ENCODE measurements at regions not wholly inside any gene's neighbourhood (a gene's known extent, or its start where the extent isn't known, plus 50 kb on each side); places are given as distances from the start of the nearest gene placed in this dataset.

DNA sequence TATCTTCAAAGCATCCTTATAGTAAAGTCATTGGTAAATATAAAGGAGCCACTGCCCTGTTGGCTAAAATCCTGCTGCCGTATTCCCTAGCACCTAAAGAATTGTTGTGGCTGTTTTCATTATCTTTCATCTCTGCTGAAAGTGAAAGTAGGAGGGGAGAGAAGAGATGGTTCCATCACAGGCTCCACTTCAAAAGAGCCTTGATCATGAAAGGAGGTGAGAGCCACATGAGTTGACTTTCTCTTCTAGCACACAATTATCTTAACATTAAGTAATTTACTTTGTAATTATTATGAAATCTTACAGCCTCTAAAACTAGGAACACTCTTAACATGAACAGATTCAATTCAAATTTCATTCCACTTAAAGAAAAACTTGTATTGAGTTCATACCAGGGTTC lies 1050.9 kb upstream of the LRRTM1 start:
- no peak for DNase-seq (ENCODE audit: low read depth)

DNA sequence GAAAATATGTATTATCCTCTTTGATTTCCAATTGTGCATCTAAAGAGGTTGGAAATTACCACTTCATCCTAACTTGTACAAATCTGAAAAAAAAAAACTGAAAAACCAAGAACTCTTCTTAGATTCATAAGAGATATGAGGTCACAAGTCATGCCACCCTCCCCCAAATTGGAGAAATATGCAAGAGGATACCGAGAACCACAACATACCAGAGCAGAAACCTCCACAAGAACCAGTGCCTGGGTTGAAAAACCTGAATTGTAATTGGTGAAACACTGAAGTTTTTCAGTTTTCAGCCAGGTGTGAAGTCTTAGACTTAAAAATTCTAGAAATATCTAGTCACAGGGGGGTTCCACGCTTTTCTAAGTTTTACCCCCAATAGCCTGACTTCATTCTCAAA lies 1029.5 kb upstream of the LRRTM1 start:
- DNase-seq (ENCODE audit: low read depth): no peak

DNA sequence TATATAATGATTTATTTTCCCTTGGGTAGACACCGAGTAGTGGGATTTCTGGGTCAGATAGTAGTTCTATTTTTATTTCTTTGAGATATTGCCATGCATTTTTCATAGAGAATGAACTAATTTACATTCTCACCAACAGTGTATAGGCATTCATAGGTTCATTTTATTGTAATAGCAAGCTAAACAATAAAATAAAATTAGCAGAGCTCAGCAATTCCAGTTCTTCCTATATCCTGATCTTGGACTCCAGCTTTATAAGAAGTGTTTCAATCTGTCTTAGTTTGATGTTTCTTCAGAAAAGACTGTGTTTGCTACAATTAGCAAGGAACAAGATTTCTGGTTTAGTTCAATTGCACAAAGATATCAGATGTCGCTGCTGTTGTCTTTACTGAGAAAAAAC lies 1024.4 kb upstream of the LRRTM1 start:
- no peak for DNase-seq (ENCODE audit: low read depth)

DNA sequence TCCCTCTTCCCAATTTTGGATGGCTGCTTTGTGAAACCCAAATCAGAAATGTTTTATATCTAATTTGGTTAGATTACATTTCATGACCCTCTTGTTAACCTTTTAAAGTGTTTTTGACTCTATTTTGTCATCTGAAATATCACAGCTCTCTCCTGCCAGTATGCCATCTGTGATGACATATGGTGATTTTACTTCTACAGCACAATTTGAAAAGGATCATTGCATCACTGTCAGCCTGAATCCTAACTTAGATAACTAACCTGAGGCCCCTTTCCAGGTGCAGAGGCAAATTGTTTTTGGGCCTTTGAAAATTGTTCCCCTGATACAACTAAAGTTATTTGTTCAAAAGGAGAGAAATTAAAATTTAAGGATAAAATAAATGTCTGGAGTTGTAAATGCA lies 1023.4 kb upstream of the LRRTM1 start:
- DNase-seq (ENCODE audit: low read depth): no peak

DNA sequence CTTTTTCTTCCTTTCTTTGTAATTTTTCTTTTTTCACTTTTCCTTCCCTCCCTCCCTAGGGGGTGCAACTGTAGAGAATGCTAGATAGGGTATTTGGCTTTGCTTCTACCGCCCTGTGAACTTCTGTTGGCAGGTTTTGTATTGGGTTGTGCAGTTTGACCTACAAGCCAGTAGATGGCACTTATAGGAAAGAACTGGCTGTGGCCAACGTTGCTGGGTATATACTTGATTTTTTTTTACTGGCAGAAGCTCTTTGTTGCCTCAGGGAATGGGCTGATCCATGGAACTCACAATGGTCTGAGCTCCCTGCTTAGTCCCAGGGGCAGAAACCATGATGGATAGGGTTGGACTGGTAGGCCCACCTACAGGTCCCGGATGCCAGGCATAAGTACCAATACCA lies 1019.5 kb upstream of the LRRTM1 start:
- DNase-seq (ENCODE audit: low read depth): no peak

DNA sequence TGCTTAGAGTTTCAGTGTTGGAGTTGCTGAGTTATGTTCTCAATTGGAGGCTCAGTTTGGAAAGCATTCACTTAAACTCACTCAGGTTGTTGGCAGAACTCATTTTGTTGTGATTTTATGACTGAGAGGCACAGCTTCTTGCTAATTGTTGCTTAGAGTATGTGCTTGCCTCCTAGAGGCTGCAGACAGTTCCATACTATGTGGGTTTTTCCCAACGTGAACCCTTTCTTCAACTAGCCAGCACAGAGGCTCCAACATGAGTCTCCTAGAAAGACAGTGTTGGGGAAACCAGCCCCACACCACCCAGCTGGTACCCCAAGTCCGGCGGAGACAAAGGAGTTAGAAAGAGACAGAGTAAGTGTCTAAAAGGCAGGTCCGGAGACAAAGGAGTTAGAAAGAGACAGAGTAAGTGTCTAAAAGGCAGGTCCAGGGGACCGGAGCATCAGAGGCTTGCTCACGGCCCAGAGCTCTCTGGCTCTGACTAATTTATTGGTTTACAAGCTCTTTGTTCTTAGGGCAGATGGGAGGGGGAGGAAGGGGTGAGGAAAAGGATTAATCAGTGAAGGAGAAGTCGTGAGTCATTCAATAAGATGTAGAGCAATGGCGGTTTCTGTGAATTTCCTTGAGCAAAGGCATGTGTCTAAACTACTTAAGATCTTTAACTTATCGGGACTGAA lies 999.7 kb upstream of the LRRTM1 start:
- no peak for DNase-seq (ENCODE audit: low read depth)

DNA sequence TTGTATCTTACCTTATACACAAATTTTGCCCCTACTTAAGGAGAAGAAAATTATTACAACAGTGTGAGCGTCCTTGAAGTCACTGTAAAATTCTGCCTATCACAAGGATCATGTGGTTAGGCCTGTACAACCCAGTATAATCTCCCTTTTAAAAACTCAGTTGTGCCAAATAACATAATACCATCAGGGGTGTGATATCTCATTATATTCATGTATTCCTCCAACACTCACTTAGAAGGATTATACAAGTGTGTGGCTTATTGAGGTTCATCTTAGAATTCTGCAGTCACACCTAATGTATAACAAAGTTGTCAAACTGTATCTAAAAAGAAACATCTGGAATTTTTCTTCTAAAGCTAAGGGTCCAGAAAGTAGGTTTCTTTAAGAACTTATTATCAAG lies 998.8 kb upstream of the LRRTM1 start:
- no peak for DNase-seq (ENCODE audit: low read depth)

DNA sequence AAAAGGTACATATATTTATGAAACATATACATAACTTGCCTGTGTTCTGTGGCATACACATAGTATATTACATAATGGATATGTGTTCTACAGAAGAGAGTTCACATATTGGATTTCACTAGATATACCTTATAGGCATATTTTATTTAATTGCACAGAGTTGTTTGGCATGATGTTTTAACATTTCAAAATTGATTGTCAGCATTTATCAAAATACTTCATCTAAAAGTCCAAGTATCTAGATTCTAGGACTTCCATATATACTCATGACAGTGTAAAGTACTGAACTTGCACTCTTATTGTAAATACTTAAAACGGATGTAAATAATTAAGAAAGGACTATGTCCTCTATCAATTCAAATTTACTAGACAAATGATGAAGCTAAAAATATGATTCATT lies 995.3 kb upstream of the LRRTM1 start:
- DNase-seq (ENCODE audit: low read depth): no peak

DNA sequence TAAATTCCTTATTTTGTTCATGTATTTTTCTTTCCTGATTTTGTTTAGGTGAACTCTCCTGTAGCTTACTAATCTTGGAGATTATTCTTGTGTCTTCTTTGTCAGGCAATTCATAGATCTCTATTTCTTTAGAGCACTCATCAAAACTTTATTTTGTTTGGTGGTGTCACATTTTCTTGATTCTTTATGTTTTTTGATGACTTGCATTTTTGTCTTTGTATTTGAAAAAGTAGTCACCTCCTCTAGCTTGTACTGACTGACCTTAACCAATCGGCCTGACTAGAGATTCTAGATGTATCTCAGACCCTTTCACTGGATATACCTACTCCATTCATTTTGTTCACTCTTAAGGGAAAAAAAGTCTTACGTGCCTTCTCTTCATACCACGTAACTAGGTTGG lies 986.3 kb upstream of the LRRTM1 start:
- DNase-seq (ENCODE audit: low read depth): no peak

DNA sequence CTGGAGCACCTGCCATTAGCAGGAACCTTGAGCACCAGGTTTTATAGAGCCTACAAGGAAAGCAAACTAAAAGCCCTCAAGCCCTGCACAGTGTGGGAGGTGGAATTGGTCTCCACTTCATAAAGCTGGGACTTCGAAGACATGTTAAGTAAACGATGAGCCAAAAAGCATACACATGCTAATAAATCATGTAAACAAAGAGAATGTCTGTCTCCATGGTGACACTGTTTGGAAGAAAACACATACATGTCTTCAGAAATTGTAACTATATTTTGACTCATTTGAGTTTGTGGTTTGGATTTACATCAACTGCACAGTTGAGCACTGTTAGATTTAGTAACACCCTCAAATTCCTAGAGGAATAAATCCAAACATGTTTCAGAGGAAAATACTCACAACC lies 978.5 kb upstream of the LRRTM1 start:
- DNase-seq (ENCODE audit: low read depth): no peak

DNA sequence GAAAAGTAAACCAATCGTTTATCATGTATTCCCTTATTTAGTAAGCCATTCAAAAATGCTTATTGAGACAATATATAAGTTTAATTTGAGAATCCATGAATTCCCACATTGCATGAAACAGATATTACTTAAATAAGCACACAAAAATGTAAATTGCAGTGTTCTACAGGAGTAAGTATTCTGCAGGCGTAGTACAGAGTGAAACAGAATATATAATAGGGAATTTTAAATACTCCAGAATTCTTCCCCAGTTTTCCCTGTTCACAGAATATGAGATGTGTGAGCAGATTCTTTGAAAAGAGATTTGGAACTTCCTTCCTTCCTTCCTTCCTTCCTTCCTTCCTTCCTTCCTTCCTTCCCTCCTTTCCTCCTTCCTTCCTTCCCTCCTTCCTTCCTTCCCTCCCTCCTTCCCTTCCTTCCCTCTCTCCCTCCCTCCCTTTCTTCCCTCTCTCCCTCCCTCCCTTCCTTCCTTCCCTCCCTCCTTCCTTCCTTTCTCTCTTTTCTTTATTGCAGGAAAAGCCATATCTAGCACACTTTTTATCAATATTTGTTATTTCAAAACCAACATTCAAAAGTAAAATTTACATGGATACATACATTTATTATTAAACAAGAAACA lies 977.7 kb upstream of the LRRTM1 start:
- no peak for DNase-seq (ENCODE audit: low read depth)

DNA sequence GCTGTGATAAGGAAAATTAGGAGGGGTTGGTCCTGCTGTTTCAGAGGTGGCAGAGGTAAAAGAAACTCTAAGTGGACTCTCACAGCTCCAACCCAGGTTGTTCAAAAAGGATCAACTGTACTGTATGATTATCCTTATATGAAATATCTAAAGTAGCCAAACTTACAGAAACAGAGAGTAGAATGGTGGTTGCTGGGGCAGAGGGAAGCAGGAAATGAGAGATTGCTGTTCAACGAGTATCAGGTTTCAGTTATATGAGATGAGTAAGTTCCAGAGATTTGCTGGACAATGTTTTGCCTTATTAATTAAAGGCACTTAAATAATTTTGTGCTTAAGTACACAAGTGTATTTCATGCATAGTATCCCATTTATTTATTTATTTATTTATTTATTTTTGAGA lies 972.0 kb upstream of the LRRTM1 start:
- DNase-seq (ENCODE audit: low read depth): no peak

DNA sequence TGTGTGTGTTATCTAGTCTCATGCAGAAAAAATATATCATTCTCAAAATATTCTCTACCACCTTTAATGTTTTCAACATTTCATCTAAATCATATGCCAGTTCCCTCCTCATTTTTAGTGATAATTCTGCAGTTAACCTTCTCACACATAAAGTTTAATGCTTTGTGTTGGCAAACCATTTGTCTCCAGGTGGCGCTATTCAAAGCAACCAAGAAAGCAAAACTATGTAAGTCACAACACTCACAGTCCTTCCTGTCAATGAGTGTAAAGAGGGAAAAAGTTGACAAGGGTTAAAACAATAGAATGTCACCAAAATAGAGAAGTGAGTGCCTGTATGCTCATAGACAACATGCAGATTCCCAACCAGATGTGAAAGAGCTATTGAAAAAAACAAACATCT lies 961.6 kb upstream of the LRRTM1 start:
- no peak for DNase-seq (ENCODE audit: low read depth)

DNA sequence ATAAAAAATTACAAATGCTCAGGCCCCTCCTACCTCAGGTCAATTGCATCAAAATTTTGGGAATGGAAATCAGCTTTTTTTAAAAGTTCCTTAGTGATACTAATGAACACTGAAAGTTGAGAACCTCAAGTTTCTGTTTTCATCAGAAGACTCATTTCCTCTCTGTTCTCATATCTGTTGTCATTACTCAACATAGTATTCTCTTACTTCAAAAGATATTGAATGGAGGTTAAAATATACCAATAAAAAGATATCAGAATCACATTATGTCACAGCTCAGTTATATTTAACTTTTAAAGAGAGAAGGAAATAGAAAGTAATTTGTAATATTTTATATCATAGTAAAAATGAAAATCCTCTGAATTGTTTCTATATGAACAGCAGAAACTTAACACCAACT lies 959.4 kb upstream of the LRRTM1 start:
- DNase-seq (ENCODE audit: low read depth): no peak

DNA sequence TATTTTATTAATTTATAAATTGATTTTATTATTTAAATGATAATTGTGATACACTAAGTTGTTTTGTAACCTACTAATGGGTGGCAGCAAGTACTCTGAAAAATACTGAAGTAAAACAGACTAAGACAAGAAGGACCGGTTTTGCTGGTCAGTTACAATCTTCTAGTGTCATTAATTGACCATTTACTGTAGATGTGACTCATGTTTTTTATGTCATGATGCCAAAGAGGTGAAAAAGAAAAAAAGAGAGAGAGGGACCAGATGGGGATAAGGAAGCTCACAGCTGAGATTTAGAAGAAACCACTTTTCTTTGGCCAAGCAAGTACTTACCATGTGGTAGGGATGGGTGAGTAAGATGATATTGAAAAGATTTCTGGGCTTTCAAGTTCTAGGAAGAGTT lies 955.8 kb upstream of the LRRTM1 start:
- DNase-seq (ENCODE audit: low read depth): no peak

DNA sequence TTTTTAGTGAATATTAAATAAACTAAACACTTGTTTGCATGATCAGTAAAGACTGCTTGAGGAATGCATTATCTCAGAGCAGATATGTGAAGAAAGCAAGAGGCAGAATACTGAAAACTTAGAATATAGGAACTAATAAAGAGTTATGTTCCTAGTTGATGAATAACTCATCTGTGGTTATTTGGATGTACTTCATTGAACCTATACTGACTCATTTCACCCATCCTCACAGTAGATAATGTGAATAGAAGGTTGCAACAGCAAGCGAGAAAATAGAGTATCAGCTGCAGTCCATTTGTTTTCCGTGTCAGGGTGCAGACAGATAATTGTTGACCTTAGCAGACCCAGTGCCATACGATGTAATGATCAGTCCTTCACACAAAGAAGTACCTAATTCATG lies 945.7 kb upstream of the LRRTM1 start:
- DNase-seq (ENCODE audit: low read depth): no peak

DNA sequence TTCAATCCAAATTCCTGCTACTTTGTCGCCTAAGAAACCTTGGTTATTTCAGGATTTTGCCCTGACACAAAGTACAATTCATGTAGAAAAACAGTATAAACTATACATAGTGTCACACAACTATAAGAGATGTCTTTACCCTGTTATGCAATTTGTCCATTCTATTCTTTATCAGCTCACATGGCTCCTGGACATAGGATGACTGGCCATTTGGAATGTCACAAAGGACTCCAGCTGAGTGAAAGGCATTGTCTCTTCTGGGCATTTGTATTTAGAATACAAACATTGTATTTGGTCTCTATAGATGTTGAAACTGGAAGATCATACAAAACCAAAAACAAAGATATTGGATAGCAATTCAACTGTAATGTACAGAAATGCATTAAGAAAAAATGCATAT lies 944.6 kb upstream of the LRRTM1 start:
- DNase-seq (ENCODE audit: low read depth): no peak

DNA sequence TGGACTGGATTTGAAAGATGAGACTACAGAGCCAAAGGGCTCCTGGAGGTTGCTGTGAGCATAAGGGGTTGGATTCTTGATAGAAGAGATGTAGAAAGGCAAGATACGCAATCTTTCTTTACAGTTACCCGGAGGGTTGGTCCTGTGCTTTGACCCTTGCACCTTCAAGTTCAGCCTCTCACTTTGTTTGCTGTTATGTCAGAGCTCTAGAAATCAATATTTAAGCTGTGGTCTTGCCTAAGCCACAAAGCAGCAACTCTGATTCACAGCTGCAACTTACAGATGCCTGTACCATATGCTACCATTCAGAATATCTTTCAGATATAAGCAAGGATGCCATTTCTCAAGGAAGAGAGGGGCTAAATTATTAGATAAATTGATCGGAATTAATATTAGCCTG lies 943.1 kb upstream of the LRRTM1 start:
- no peak for DNase-seq (ENCODE audit: low read depth)

DNA sequence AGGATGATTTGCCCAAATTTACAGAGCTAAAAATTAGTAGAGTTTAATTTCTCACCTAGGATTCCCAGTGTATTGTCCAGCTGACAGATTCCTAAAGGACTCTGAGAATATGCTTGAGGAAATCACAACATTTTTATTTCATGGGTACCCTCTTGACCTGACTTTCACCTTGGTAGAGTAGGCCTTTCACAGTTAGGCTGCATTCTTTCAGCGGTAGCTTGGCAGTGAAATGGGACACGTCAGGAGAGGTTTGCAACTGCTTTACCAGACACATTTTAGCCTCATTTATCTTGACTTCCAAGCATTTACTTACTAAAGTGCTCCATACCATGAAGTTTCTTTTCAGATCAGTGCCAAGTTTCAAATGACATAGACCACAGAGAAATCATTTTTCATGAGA lies 937.9 kb upstream of the LRRTM1 start:
- DNase-seq (ENCODE audit: low read depth): no peak

DNA sequence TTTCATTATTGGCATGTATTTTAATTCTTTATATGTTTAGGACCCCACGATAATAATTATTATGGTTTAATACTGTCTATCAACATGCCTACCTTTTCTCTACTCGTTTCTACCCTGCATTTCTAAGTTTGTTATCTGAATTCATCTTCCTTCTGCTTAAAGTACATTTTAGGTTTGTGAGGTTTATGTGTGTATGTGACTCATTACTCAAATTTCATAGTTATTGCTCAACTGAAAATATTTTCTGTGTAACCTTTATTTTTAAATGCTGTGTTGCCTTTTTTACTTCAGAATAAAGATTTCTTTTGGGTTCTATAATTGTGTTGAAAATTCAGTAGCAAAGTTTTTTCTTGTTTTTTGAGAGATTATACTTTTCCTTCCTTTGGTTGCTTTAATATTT lies 933.9 kb upstream of the LRRTM1 start:
- DNase-seq (ENCODE audit: low read depth): no peak

DNA sequence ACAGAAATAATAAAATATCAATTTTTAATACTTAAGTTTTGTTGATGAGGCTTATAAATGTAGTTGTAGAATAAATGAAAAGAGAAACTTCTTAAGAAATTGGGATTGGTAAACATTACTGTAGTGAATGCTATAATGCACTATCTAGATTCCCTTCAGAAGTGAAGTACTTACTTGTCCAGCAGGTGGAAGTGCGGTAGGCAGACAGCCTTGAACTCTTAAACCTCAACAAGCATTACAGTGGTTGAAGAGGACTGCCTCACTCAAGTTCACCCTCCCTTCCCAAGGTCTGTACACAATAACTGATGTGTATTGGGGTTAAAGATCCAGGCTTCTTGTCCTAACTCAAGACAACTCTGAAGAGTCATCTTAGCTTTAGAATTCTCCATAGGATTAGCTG lies 931.0 kb upstream of the LRRTM1 start:
- no peak for DNase-seq (ENCODE audit: low read depth)

DNA sequence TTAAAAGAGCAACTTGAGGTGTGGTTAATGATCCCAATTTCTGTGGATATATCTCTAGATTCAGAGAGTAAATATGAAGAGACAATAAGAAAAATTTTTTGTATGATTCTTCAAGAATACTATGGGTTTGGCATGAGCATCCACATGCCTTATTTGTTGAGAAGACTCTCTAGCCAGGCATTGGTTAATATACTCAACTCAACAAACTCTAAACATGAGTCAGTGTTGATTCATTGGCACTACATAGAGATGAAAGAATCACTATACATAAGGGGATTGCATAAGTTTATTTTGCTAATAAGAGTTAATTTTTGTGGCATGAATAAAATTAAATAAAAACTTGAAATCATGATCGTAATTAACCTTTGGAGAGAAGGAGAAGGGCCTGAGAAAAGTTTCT lies 930.2 kb upstream of the LRRTM1 start:
- no peak for DNase-seq (ENCODE audit: low read depth)

DNA sequence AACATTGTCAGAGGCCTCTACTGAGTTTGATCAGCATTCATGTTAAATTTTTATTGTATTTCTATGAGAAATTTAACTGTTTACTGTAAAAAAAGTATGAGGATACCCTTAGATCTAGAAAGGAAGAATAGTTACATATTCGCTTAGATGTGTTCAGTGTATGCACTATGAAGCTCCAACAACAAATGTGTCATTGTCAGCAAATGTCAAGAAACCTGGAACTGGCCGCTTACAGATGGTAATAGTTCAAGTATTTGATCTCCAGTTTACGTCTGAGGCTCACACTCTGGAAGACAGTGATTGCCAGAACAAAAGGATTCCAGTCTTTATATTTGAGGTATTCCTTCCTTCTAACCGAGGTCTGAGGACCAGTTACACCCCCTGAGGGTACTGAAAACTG lies 921.2 kb upstream of the LRRTM1 start:
- no peak for DNase-seq (ENCODE audit: low read depth)

DNA sequence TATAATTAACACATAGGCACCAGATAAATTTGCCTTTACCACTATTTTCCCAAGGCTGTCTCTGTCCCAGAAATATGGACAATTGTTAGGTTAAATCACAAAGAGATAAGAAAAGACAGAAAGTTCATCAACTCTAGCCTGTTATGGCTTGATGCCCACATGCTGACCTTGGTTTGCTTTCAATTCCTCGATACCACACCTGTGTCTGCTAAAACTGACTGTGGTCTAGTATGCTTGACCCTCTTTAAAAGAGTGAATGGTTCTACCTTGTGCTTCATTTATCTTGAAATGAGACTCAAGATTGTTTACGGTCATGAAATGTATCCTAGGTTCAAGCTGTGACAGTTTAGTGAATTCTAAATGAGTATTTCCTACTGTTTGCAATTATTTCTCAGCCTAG lies 909.0 kb upstream of the LRRTM1 start:
- no peak for DNase-seq (ENCODE audit: low read depth)

DNA sequence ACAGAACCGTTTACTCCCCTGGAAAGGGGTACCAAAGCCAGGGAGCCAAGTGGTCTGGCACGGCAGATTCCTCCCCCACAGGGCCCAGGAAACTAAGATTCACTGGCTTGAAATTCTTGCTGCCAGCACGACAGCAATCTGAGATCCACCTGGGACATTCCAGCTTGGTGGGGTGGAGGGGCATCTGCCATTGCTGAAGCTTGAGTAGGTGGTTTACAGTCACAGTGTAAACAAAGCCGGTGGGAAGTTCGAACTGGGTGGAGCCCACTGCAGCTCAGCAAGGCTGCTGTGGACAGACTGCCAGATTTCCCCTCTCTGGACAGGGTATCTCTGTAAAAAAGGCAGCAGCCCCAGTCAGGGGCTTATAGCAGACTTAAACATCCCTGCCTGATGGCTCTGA lies 901.7 kb upstream of the LRRTM1 start:
- no peak for DNase-seq (ENCODE audit: low read depth)
